K562 (cell line): ENCODE measurements at regions not wholly inside any gene's neighbourhood (a gene's known extent, or its start where the extent isn't known, plus 50 kb on each side); places are given as distances from the start of the nearest gene placed in this dataset.

Source experiments
- ATAC-seq: fragments of 200-7000 bp; cut with Tn5 transposase; 3 replicates; pipeline ENCODE4 v1.9.1; 2020; ENCODE audit warnings: moderate library complexity
- BruUV-seq: library from RNA; stranded (reverse); fragments of 400-500 nt; replicated peaks from 2 replicates; lab custom pipeline; 2021; lab: Mats Ljungman, UMichigan
- CTCF ChIA-PET: fragments of 300-600 bp; formaldehyde crosslinking; extraction: SDS; loops from one replicate; lab custom pipeline; 2021; ENCODE audit warnings: low intra/inter-chr PET ratio; lab: Yijun Ruan, JAX
- POLR2A ChIA-PET: fragments of 300-600, 350-650 bp; sonication (Branson Sonifier 250); formaldehyde crosslinking; extraction: SDS; loops from one replicate; lab custom pipeline; 2021; ENCODE audit warnings: antibody characterized with exemption, inconsistent platforms; lab: Yijun Ruan, JAX
- DNase-seq, 4 experiments: peaks; one replicate each; pipeline versions ENCODE4 v3.0.0 to v3.0.0-alpha.2; 2011 to 2018; ENCODE audit warnings: low spot score in 3 of 4, mixed read lengths in 3 of 4; ENCODE audit errors: extremely low read depth in 1 of 4
- FAIRE-seq: peaks from 2 replicates; lab custom pipeline; 2011; peaks lifted over from hg19 to GRCh38; lab: Jason Lieb, UNC
- H2AFZ ChIP-seq: 2 replicates; pipeline ENCODE4 v1.6.0; 2011; ENCODE audit warnings: low read depth, low read length, control low read depth, inconsistent platforms
- H3K27ac ChIP-seq: fragments of 200-600 bp; 3 replicates; pipeline ENCODE4 v1.8.0; 2011; ENCODE audit warnings: low read depth, mild to moderate bottlenecking, control low read depth, inconsistent platforms, low read length, moderate library complexity, mixed read lengths; ENCODE audit errors: extremely low read depth
- H3K27me3 ChIP-seq, 2 experiments: fragments of 300-600 bp in 1 of 2; 2 replicates in 1 of 2; 3 replicates in 1 of 2; pipeline versions ENCODE4 v1.6.0 to v1.8.0; 2011; ENCODE audit warnings: inconsistent platforms in 2 of 2, low read length in 2 of 2, mild to moderate bottlenecking in 1 of 2, mixed read lengths in 1 of 2, moderate library complexity in 1 of 2; ENCODE audit not compliant: control insufficient read depth in 2 of 2, insufficient read depth in 2 of 2
- H3K36me3 ChIP-seq: fragments of 300-600 bp; 3 replicates; pipeline ENCODE4 v1.8.0; 2011; ENCODE audit warnings: mild to moderate bottlenecking, low read length, inconsistent platforms; ENCODE audit not compliant: control insufficient read depth, insufficient read depth
- H3K4me1 ChIP-seq, 2 experiments: fragments of 200-600 bp in 1 of 2; replicated peaks in 1 of 2; 2 replicates in 1 of 2; 3 replicates in 1 of 2; pipeline versions ENCODE4 v1.5.1 to v1.8.0; 2011; ENCODE audit warnings: inconsistent platforms in 2 of 2, low read length in 2 of 2, mild to moderate bottlenecking in 1 of 2, mixed read lengths in 1 of 2, moderate library complexity in 1 of 2; ENCODE audit not compliant: control insufficient read depth in 2 of 2, insufficient read depth in 2 of 2
- H3K4me2 ChIP-seq: 2 replicates; pipeline ENCODE4 v1.6.1; 2011; ENCODE audit warnings: low read length, control low read depth, inconsistent platforms, mixed read lengths; ENCODE audit not compliant: insufficient read depth
- H3K4me3 ChIP-seq: fragments of 200-600 bp; sonication (generic), shearing (Covaris generic); 2 replicates; pipeline ENCODE4 v1.5.1; 2016; ENCODE audit warnings: control low read depth, inconsistent platforms
- H3K79me2 ChIP-seq: fragments of 200-600 bp; 3 replicates; pipeline ENCODE4 v1.8.0; 2011; ENCODE audit warnings: low read length, inconsistent platforms; ENCODE audit not compliant: control insufficient read depth, insufficient read depth
- H3K9ac ChIP-seq, 2 experiments: 2 replicates each; pipeline versions ENCODE4 v1.6.0 to v1.6.1; 2011; ENCODE audit warnings: low read depth in 2 of 2, low read length in 2 of 2, control low read depth in 1 of 2, inconsistent platforms in 1 of 2, mild to moderate bottlenecking in 1 of 2, mixed read lengths in 1 of 2; ENCODE audit not compliant: insufficient read depth in 1 of 2
- H3K9me1 ChIP-seq: one replicate; pipeline ENCODE4 v1.6.0; 2011; ENCODE audit warnings: inconsistent platforms, mild to moderate bottlenecking, low read length, moderate library complexity; ENCODE audit not compliant: control insufficient read depth, insufficient read depth
- H3K9me3 ChIP-seq: replicated peaks from 2 replicates; pipeline ENCODE4 v1.5.1; 2011; ENCODE audit warnings: low read depth, low read length, inconsistent platforms; ENCODE audit not compliant: control insufficient read depth, insufficient read depth
- H4K20me1 ChIP-seq: replicated peaks from 2 replicates; pipeline ENCODE4 v1.6.1; 2011; ENCODE audit warnings: low read length, inconsistent platforms, mixed read lengths; ENCODE audit not compliant: control insufficient read depth, insufficient read depth
- C11orf30 ChIP-seq: fragments of 450-650 bp; IDR thresholded peaks from 2 replicates; pipeline ENCODE4 v1.6.1; 2016; ENCODE audit warnings: low read depth, mild to moderate bottlenecking
- HDAC3 ChIP-seq: fragments of 450-650 bp; IDR thresholded peaks from 2 replicates; pipeline ENCODE4 v1.6.1; 2018; ENCODE audit warnings: borderline replicate concordance, mild to moderate bottlenecking, moderate library complexity; ENCODE audit not compliant: partially characterized antibody
- KLF16 ChIP-seq: IDR thresholded peaks from 2 replicates; pipeline ENCODE4 v1.6.1; 2016; ENCODE audit warnings: antibody characterized with exemption
- MLX ChIP-seq, 2 experiments: fragments of 450-650 bp in 1 of 2; sonication (generic) in 1 of 2; formaldehyde crosslinking; conservative IDR thresholded peaks; 2 replicates each; pipeline versions ENCODE4 v1.4.0 to v1.8.1; 2020 to 2022; ENCODE audit warnings: mild to moderate bottlenecking in 1 of 2, missing genetic modification reagents in 1 of 2
- POLR2A ChIP-seq: fragments of 450-650 bp; conservative IDR thresholded peaks from 2 replicates; pipeline ENCODE4 v1.6.1; 2016
- TAL1 ChIP-seq: fragments of 450-650 bp; IDR thresholded peaks from 2 replicates; pipeline ENCODE4 v1.6.1; 2016; ENCODE audit warnings: mild to moderate bottlenecking
- ZC3H8 ChIP-seq: fragments of 450-650 bp; IDR thresholded peaks from 2 replicates; pipeline ENCODE4 v1.6.1; 2017
- ZFX ChIP-seq: sonication (generic); formaldehyde crosslinking; IDR thresholded peaks from 2 replicates; pipeline ENCODE4 v1.8.0; 2022; ENCODE audit warnings: mild to moderate bottlenecking, missing genetic modification reagents, moderate library complexity
- ZNF277 ChIP-seq: fragments of 250-450 bp; sonication (Bioruptor Pico); IDR thresholded peaks from 2 replicates; pipeline ENCODE4 v1.8.0; 2022; ENCODE audit warnings: inconsistent platforms, mild to moderate bottlenecking, moderate library complexity, borderline replicate concordance
- ZNF316 ChIP-seq: fragments of 450-650 bp; IDR thresholded peaks from 2 replicates; pipeline ENCODE4 v1.6.1; 2016
- ZNF592 ChIP-seq: fragments of 450-650 bp; IDR thresholded peaks from 2 replicates; pipeline ENCODE4 v1.6.1; 2017; ENCODE audit warnings: antibody characterized with exemption, mild to moderate bottlenecking
- WGBS: fragments of 100-300 bp; shearing (Covaris generic); methylation state at CpG from one replicate; pipeline ENCODE4 v1.1.6; 2016; ENCODE audit warnings: low coverage, mixed read lengths; ENCODE audit not compliant: insufficient coverage; ENCODE audit errors: missing lambda C conversion rate; 5-methylcytosine and 5-hydroxymethylcytosine counted together
- in situ Hi-C: fragments of 300-500 bp; cut with MboI; formaldehyde crosslinking; loops from 4 replicates; pipeline ENCODE4 v1.15.0; 2018; ENCODE audit warnings: inconsistent platforms, mixed read lengths
- intact Hi-C: fragments of 100-400 bp; cut with micrococcal nuclease; formaldehyde crosslinking; loops from 2 replicates; pipeline ENCODE4 v1.14.2; 2022

- no peaks in the 10 kb centered on the region for H4K20me1 ChIP-seq
- BruUV-seq, result no TSS peak
- no peaks in the 10 kb centered on the region for H3K9me3 ChIP-seq
- no peak overlapping the region for H3K27ac ChIP-seq
- DNase-seq (no peak), FAIRE-seq (no peak), ATAC-seq (no peak)
- H3K9me1 ChIP-seq, result no peaks in the 10 kb centered on the region
- H3K79me2 ChIP-seq, result no peaks in the 10 kb centered on the region
- H2AFZ ChIP-seq, result no peak overlapping the region
- intact Hi-C loops (no loop called here), in situ Hi-C loops (no loop called here)
- H3K9ac ChIP-seq, result no peak overlapping the region
- 21% methylated on average over 5 of the region's 7 CpGs for WGBS
- no peak overlapping the region for H3K4me2 ChIP-seq
- no peaks in the 10 kb centered on the region for H3K36me3 ChIP-seq
- ChIA-PET CTCF (no interaction called here), POLR2A (no interaction called here)
- H3K27me3 ChIP-seq, result no peaks in the 10 kb centered on the region
- no peaks in the 10 kb centered on the region; a peak in 1 of 5 replicates for H3K4me1 ChIP-seq
- no peak overlapping the region for H3K4me3 ChIP-seq
- TF ChIP-seq C11orf30 (peak; percentile 54), ZNF316 (peak; percentile 73), HDAC3 (no peak)
Observed at GRCh38 chrX:44778254-44778653, 65.6 kb upstream of the DUSP21 start.

- WGBS, result 53% methylated on average over 4 of the region's 6 CpGs
- no peak for FAIRE-seq
- POLR2A ChIA-PET, result no interaction called here
Observed at GRCh38 chrX:44775726-44776125, 68.1 kb upstream of the DUSP21 start.

More at GRCh38 chrX:44775726-44776125, 68.1 kb upstream of the DUSP21 start:
- no peak for DNase-seq
- Histone ChIP-seq H3K4me3 (no peak overlapping the region), H2AFZ (no peak overlapping the region), H3K4me2 (no peak overlapping the region), H3K9me1 (no peaks in the 10 kb centered on the region), H3K9ac (no peak overlapping the region), H3K4me1 (no peaks in the 10 kb centered on the region; a peak in 1 of 5 replicates), H3K9me3 (no peaks in the 10 kb centered on the region), H3K27me3 (no peaks in the 10 kb centered on the region), H3K27ac (no peak overlapping the region), H3K79me2 (no peaks in the 10 kb centered on the region), H4K20me1 (no peaks in the 10 kb centered on the region), H3K36me3 (no peaks in the 10 kb centered on the region)
- intact Hi-C loops (no loop called here), in situ Hi-C loops (no loop called here)
- BruUV-seq, result no TSS peak
- no peak for TF ChIP-seq POLR2A
- no peak for TF ChIP-seq ZC3H8
- no peak for TF ChIP-seq ZNF277 (CRISPR knock-in tag)
- TF ChIP-seq KLF16, result no peak
- no peak for TF ChIP-seq TAL1
- no peak for TF ChIP-seq ZNF592
- TF ChIP-seq MLX (CRISPR knock-in tag; conservative IDR thresholded peaks at IDR 0.05), result no peak
- no peak for TF ChIP-seq ZFX (CRISPR knock-in tag)
- CTCF ChIA-PET, result no interaction called here
- no peak for ATAC-seq
